IPS DF 4.7 (cell line): ENCODE measurements at regions not wholly inside any gene's neighbourhood (a gene's known extent, or its start where the extent isn't known, plus 50 kb on each side); places are given as distances from the start of the nearest gene placed in this dataset.

ENCODE experiments used
- DNase-seq: peaks from one replicate; pipeline ENCODE4 v3.0.0-alpha.2; 2013; ENCODE audit warnings: low spot score; ENCODE audit errors: extremely low read depth

GRCh38 chr15:69834761-69835160 lies 263.0 kb downstream of the TLE3 start:
- DNase-seq: no peak

GRCh38 chr15:69836048-69836447 lies 261.7 kb downstream of the TLE3 start:
- no peak for DNase-seq

- DNase-seq: no peak
Measured at GRCh38 chr15:69836526-69837230, 261.0 kb downstream of the TLE3 start.

- no peak for DNase-seq
Measured at GRCh38 chr15:69838338-69838737, 259.4 kb downstream of the TLE3 start.

GRCh38 chr15:69838994-69839393 lies 258.7 kb downstream of the TLE3 start:
- DNase-seq: no peak

- no peak for DNase-seq
Measured at GRCh38 chr15:69841113-69841828, 256.4 kb downstream of the TLE3 start.

- no peak for DNase-seq
Measured at GRCh38 chr15:69842851-69843250, 254.9 kb downstream of the TLE3 start.

- no peak for DNase-seq
Measured at GRCh38 chr15:69843276-69843899, 254.3 kb downstream of the TLE3 start.

- no peak for DNase-seq
Measured at GRCh38 chr15:69843900-69844304, 253.8 kb downstream of the TLE3 start.

- DNase-seq: no peak
Measured at GRCh38 chr15:69845159-69845558, 252.6 kb downstream of the TLE3 start.

- DNase-seq: no peak
Measured at GRCh38 chr15:69847625-69848024, 250.1 kb downstream of the TLE3 start.

GRCh38 chr15:69848096-69848495 lies 249.6 kb downstream of the TLE3 start:
- DNase-seq: no peak

- DNase-seq: no peak
Measured at GRCh38 chr15:69848551-69849231, 249.0 kb downstream of the TLE3 start.

- DNase-seq: no peak
Measured at GRCh38 chr15:69849232-69849610, 248.5 kb downstream of the TLE3 start.

- DNase-seq: no peak
Measured at GRCh38 chr15:69852482-69852881, 245.2 kb downstream of the TLE3 start.

- no peak for DNase-seq
Measured at GRCh38 chr15:69852916-69853315, 244.8 kb downstream of the TLE3 start.

- peak; percentile 2 for DNase-seq
Measured at GRCh38 chr15:69853544-69853951, 244.2 kb downstream of the TLE3 start.

GRCh38 chr15:69854001-69854400 lies 243.7 kb downstream of the TLE3 start:
- DNase-seq: no peak

- DNase-seq: no peak
Measured at GRCh38 chr15:69854521-69855181, 243.1 kb downstream of the TLE3 start.

GRCh38 chr15:69855258-69856000 lies 242.3 kb downstream of the TLE3 start:
- DNase-seq: no peak

GRCh38 chr15:69857250-69857649 lies 240.5 kb downstream of the TLE3 start:
- DNase-seq: no peak
